Neural progenitor cell (in vitro differentiated cells): ENCODE measurements at regions not wholly inside any gene's neighbourhood (a gene's known extent, or its start where the extent isn't known, plus 50 kb on each side); places are given as distances from the start of the nearest gene placed in this dataset.

Source experiments
- CTCF ChIP-seq: fragments of 200-600 bp; sonication (generic); IDR thresholded peaks from 2 replicates; pipeline ENCODE4 v1.5.1; 2017; ENCODE audit warnings: antibody characterized with exemption, mild to moderate bottlenecking
- EZH2 ChIP-seq: fragments of 200-600 bp; sonication (generic); IDR thresholded peaks from 2 replicates; pipeline ENCODE4 v1.6.1; 2017; ENCODE audit warnings: antibody characterized with exemption, mild to moderate bottlenecking, moderate library complexity
- EZH2phosphoT487 ChIP-seq: fragments of 200-600 bp; sonication (generic); IDR thresholded peaks from 2 replicates; pipeline ENCODE4 v1.6.1; 2017; ENCODE audit warnings: antibody characterized with exemption

GRCh38 chr5:92942762-92943161 lies 638.3 kb downstream of the NR2F1-AS1 start:
- TF ChIP-seq CTCF (no peak), EZH2 (no peak), EZH2phosphoT487 (no peak)
